Fibroblast of villous mesenchyme (primary cell): ENCODE measurements at regions not wholly inside any gene's neighbourhood (a gene's known extent, or its start where the extent isn't known, plus 50 kb on each side); places are given as distances from the start of the nearest gene placed in this dataset.

Source experiments
- DNase-seq: peaks from one replicate; pipeline ENCODE4 v3.0.0-alpha.2; 2010; ENCODE audit warnings: low read depth
- H3K4me3 ChIP-seq: 2 replicates; pipeline ENCODE4 v1.5.1; 2011; ENCODE audit warnings: low read depth, mild to moderate bottlenecking, low read length
- CTCF ChIP-seq: IDR thresholded peaks from 2 replicates; pipeline ENCODE4 v1.5.1; 2012; ENCODE audit warnings: low read depth, mild to moderate bottlenecking, low read length; ENCODE audit not compliant: insufficient read depth

GRCh38 chr13:40336228-40337221, 329.9 kb downstream of the FOXO1 start:
- no peak for DNase-seq
- no peak overlapping the region for H3K4me3 ChIP-seq
- no peak for TF ChIP-seq CTCF

GRCh38 chr13:40337651-40338050, 328.8 kb downstream of the FOXO1 start:
- no peak for TF ChIP-seq CTCF
- DNase-seq = no peak
- no peak overlapping the region for H3K4me3 ChIP-seq

- DNase-seq = no peak
- TF ChIP-seq CTCF = no peak
- no peak overlapping the region for H3K4me3 ChIP-seq
These were observed 328.2 kb downstream of the FOXO1 start for GRCh38 chr13:40338217-40338616.

GRCh38 chr13:40340368-40341095, 325.9 kb downstream of the FOXO1 start:
- no peak overlapping the region for H3K4me3 ChIP-seq
- peak; percentile 23 for DNase-seq
- TF ChIP-seq CTCF = peak; percentile 5

- H3K4me3 ChIP-seq = no peak overlapping the region
- DNase-seq = no peak
- TF ChIP-seq CTCF = no peak
These were observed 325.4 kb downstream of the FOXO1 start for GRCh38 chr13:40341096-40341471.

- DNase-seq = no peak
- H3K4me3 ChIP-seq = no peak overlapping the region
- no peak for TF ChIP-seq CTCF
These were observed 324.9 kb downstream of the FOXO1 start for GRCh38 chr13:40341501-40341900.
